K562 (cell line): ENCODE measurements at regions not wholly inside any gene's neighbourhood (a gene's known extent, or its start where the extent isn't known, plus 50 kb on each side); places are given as distances from the start of the nearest gene placed in this dataset.

Source experiments
- CBFA2T3 ChIP-seq: fragments of 450-650 bp; IDR thresholded peaks from 2 replicates; pipeline ENCODE4 v1.6.1; 2017
- FOS ChIP-seq: IDR thresholded peaks from 3 replicates; pipeline ENCODE4 v1.6.1; 2011; ENCODE audit not compliant: insufficient read length; ENCODE audit errors: extremely low read depth
- THAP12 ChIP-seq: fragments of 250-450 bp; sonication (Bioruptor Pico); IDR thresholded peaks from 2 replicates; pipeline ENCODE4 v1.9.0; 2021; ENCODE audit warnings: mild to moderate bottlenecking, inconsistent platforms
- ZBTB11 ChIP-seq, 3 experiments: fragments of 200-800 bp in 1 of 3; fragments of 250-450 bp in 1 of 3; fragments of 450-650 bp in 1 of 3; sonication (Bioruptor Pico) in 1 of 3; sonication (Bioruptor generic) in 1 of 3; formaldehyde crosslinking in 1 of 3; IDR thresholded peaks; 2 replicates each; pipeline versions ENCODE4 v1.6.1 to v1.8.0; 2016 to 2022; ENCODE audit warnings: mild to moderate bottlenecking in 2 of 3, missing genetic modification characterization in 2 of 3, missing compliant biosample characterization in 1 of 3, moderate library complexity in 1 of 3
- ZNF217 ChIP-seq: sonication (generic); formaldehyde crosslinking; IDR thresholded peaks from 2 replicates; pipeline ENCODE4 v1.8.0; 2022; ENCODE audit warnings: mild to moderate bottlenecking, missing genetic modification reagents
- ZNF655 ChIP-seq: fragments of 250-450 bp; sonication (Bioruptor Pico); IDR thresholded peaks from 2 replicates; pipeline ENCODE4 v1.5.0; 2021

GRCh38 chr3:72489901-72490300, 358.3 kb downstream of the SHQ1 start (continued):
- TF ChIP-seq ZBTB11 (CRISPR knock-in tag; IDR thresholded peaks at IDR 0.05): no peak
- no peak for TF ChIP-seq ZNF217 (CRISPR knock-in tag)
- TF ChIP-seq THAP12 (CRISPR knock-in tag): no peak
- TF ChIP-seq CBFA2T3: no peak
- no peak for TF ChIP-seq ZNF655 (CRISPR knock-in tag)
- no peak for TF ChIP-seq FOS
- TF ChIP-seq, all 486 proteins: peak for 0
